HepG2 (cell line): ENCODE measurements at regions not wholly inside any gene's neighbourhood (a gene's known extent, or its start where the extent isn't known, plus 50 kb on each side); places are given as distances from the start of the nearest gene placed in this dataset.

ENCODE experiments used
- ATAC-seq: fragments of 200-7000 bp; cut with Tn5 transposase; 3 replicates; pipeline ENCODE4 v1.9.1; 2020; ENCODE audit warnings: mild to moderate bottlenecking, moderate library complexity
- BruUV-seq: library from RNA; stranded (reverse); fragments of 400-500 nt; replicated peaks from 2 replicates; lab custom pipeline; 2021; lab: Mats Ljungman, UMichigan
- CTCF ChIA-PET: fragments of 300-600 bp; formaldehyde crosslinking; extraction: SDS; loops from one replicate; lab custom pipeline; 2021; ENCODE audit warnings: low total read pairs, inconsistent platforms, low intra/inter-chr PET ratio; lab: Yijun Ruan, JAX
- POLR2A ChIA-PET: fragments of 350-600 bp; sonication (Branson Sonifier 250); formaldehyde crosslinking; loops from one replicate; lab custom pipeline; 2020; ENCODE audit warnings: antibody characterized with exemption, inconsistent platforms; lab: Yijun Ruan, JAX
- DNase-seq: peaks from one replicate; pipeline ENCODE4 v3.0.0-alpha.2; 2015; ENCODE audit warnings: low spot score
- FAIRE-seq: peaks from 3 replicates; lab custom pipeline; 2011; peaks lifted over from hg19 to GRCh38; lab: Jason Lieb, UNC
- H2AFZ ChIP-seq: one replicate; pipeline ENCODE4 v1.6.1; 2011; ENCODE audit warnings: low read length, inconsistent platforms
- H3K27ac ChIP-seq: fragments of 300-600 bp; 3 replicates; pipeline ENCODE4 v1.8.0; 2011; ENCODE audit warnings: mixed run types, mild to moderate bottlenecking, mixed read lengths, low read length, inconsistent platforms; ENCODE audit not compliant: insufficient read depth; ENCODE audit errors: extremely low read length
- H3K27me3 ChIP-seq, 2 experiments: fragments of 200-600 bp in 1 of 2; 2 replicates in 1 of 2; 3 replicates in 1 of 2; pipeline versions ENCODE4 v1.6.0 to v1.8.0; 2011; ENCODE audit warnings: low read length in 2 of 2, mild to moderate bottlenecking in 2 of 2, moderate library complexity in 2 of 2, inconsistent platforms in 1 of 2; ENCODE audit not compliant: insufficient read depth in 2 of 2, control insufficient read depth in 1 of 2
- H3K36me3 ChIP-seq, 2 experiments: fragments of 200-600 bp in 1 of 2; replicated peaks in 1 of 2; 2 replicates in 1 of 2; 3 replicates in 1 of 2; pipeline versions ENCODE4 v1.5.1 to v1.8.0; 2011; ENCODE audit warnings: low read length in 2 of 2, inconsistent platforms in 1 of 2; ENCODE audit not compliant: insufficient read depth in 2 of 2, control insufficient read depth in 1 of 2
- H3K4me1 ChIP-seq: 2 replicates; pipeline ENCODE4 v1.5.1; 2012; ENCODE audit warnings: low read length, inconsistent platforms; ENCODE audit not compliant: insufficient read depth
- H3K4me2 ChIP-seq: 2 replicates; pipeline ENCODE4 v1.6.0; 2011; ENCODE audit warnings: low read depth, low read length, inconsistent platforms
- H3K4me3 ChIP-seq, 3 experiments: fragments of 200-600 bp in 1 of 3; sonication (generic), shearing (Covaris generic) in 1 of 3; replicated peaks in 1 of 3; 2 replicates each; pipeline ENCODE4 v1.5.1; 2011 to 2016; ENCODE audit warnings: low read length in 3 of 3, inconsistent platforms in 2 of 3, low read depth in 2 of 3, mild to moderate bottlenecking in 2 of 3, control low read depth in 1 of 3, mixed read lengths in 1 of 3; ENCODE audit not compliant: insufficient read depth in 1 of 3
- H3K79me2 ChIP-seq: one replicate; pipeline ENCODE4 v1.6.1; 2011; ENCODE audit warnings: low read length, inconsistent platforms; ENCODE audit not compliant: insufficient read depth
- H3K9ac ChIP-seq: 2 replicates; pipeline ENCODE4 v1.6.0; 2011; ENCODE audit warnings: mild to moderate bottlenecking, low read depth, low read length, inconsistent platforms; ENCODE audit not compliant: insufficient read depth
- H3K9me3 ChIP-seq: 2 replicates; pipeline ENCODE4 v1.5.1; 2012; ENCODE audit warnings: mild to moderate bottlenecking, low read length
- H4K20me1 ChIP-seq: 2 replicates; pipeline ENCODE4 v1.6.0; 2011; ENCODE audit warnings: inconsistent platforms, mild to moderate bottlenecking, low read length, moderate library complexity; ENCODE audit not compliant: insufficient read depth
- ADNP ChIP-seq: sonication (generic); formaldehyde crosslinking; IDR thresholded peaks from 2 replicates; pipeline ENCODE4 v1.4.0; 2020; ENCODE audit warnings: missing genetic modification reagents
- E2F2 ChIP-seq: sonication (generic); formaldehyde crosslinking; IDR thresholded peaks from 2 replicates; pipeline ENCODE4 v1.4.0; 2020; ENCODE audit warnings: missing genetic modification reagents, borderline replicate concordance
- EED ChIP-seq: sonication (generic); formaldehyde crosslinking; IDR thresholded peaks from 2 replicates; pipeline ENCODE4 v1.5.0; 2020; ENCODE audit warnings: mild to moderate bottlenecking, missing genetic modification reagents
- EZH2 ChIP-seq: conservative IDR thresholded peaks from 2 replicates; pipeline ENCODE4 v1.6.1; 2012; ENCODE audit warnings: mild to moderate bottlenecking, low read depth, low read length, moderate library complexity
- HINFP ChIP-seq: sonication (generic); formaldehyde crosslinking; IDR thresholded peaks from 2 replicates; pipeline ENCODE4 v1.4.0; 2020; ENCODE audit warnings: low read depth, mild to moderate bottlenecking, missing genetic modification reagents
- NBN ChIP-seq: fragments of 450-650 bp; conservative IDR thresholded peaks from 2 replicates; pipeline ENCODE4 v1.6.1; 2017
- REL ChIP-seq: sonication (generic); formaldehyde crosslinking; conservative IDR thresholded peaks from 2 replicates; pipeline ENCODE4 v1.8.0; 2022; ENCODE audit warnings: mild to moderate bottlenecking, missing genetic modification reagents, moderate library complexity
- YEATS2 ChIP-seq: sonication (generic); formaldehyde crosslinking; IDR thresholded peaks from 2 replicates; pipeline ENCODE4 v1.4.0; 2020; ENCODE audit warnings: missing genetic modification reagents, borderline replicate concordance
- ZFP91 ChIP-seq: sonication (generic); formaldehyde crosslinking; IDR thresholded peaks from 2 replicates; pipeline ENCODE4 v1.9.0; 2022; ENCODE audit warnings: missing genetic modification reagents, mild to moderate bottlenecking, borderline replicate concordance
- ZNF407 ChIP-seq: sonication (generic); formaldehyde crosslinking; IDR thresholded peaks from one replicate; pipeline ENCODE4 v1.5.1; 2020; ENCODE audit warnings: mild to moderate bottlenecking, missing genetic modification reagents; ENCODE audit errors: not compliant biosample characterization
- ZNF780A ChIP-seq: sonication (generic); formaldehyde crosslinking; IDR thresholded peaks from 2 replicates; pipeline ENCODE4 v1.8.0; 2022; ENCODE audit warnings: mild to moderate bottlenecking, missing genetic modification reagents, moderate library complexity
- ZNF839 ChIP-seq: sonication (generic); formaldehyde crosslinking; IDR thresholded peaks from 2 replicates; pipeline ENCODE4 v1.4.0; 2020; ENCODE audit warnings: missing genetic modification reagents, mild to moderate bottlenecking, borderline replicate concordance
- WGBS: methylation state at CpG from one replicate; pipeline ENCODE4 v1.1.6; 2017; ENCODE audit warnings: low lambda C conversion rate; 5-methylcytosine and 5-hydroxymethylcytosine counted together
- in situ Hi-C: cut with HindIII; loops from 2 replicates; pipeline ENCODE4 v1.10.0; 2017; ENCODE audit warnings: low pct_unique_long_range_greater_than_20kb; ENCODE audit not compliant: extremely low pct_ligation_motif_present
- intact Hi-C: fragments of 100-400 bp; cut with micrococcal nuclease; formaldehyde crosslinking; loops from one replicate; pipeline ENCODE4 v1.10.0; 2022; ENCODE audit not compliant: unreplicated experiment

- no peaks in the 10 kb centered on the region for H3K79me2 ChIP-seq
- intact Hi-C loops (no loop called here), in situ Hi-C loops (no loop called here)
- no peaks in the 10 kb centered on the region for H3K4me1 ChIP-seq
- POLR2A ChIA-PET: no interaction called here
- ATAC-seq: no peak
- FAIRE-seq: no peak
- CTCF ChIA-PET: no interaction called here
- no TSS peak for BruUV-seq
- no peak overlapping the region for H3K4me2 ChIP-seq
- no peak overlapping the region for H2AFZ ChIP-seq
- no peaks in the 10 kb centered on the region for H3K9me3 ChIP-seq
- no peaks in the 10 kb centered on the region for H4K20me1 ChIP-seq
- H3K27me3 ChIP-seq: no peaks in the 10 kb centered on the region
- 0% methylated on average over 2 of the region's 2 CpGs for WGBS
- H3K9ac ChIP-seq: no peak overlapping the region
- no peak overlapping the region for H3K4me3 ChIP-seq
- H3K36me3 ChIP-seq: no peaks in the 10 kb centered on the region
- DNase-seq: no peak
- no peak overlapping the region for H3K27ac ChIP-seq
- TF ChIP-seq HINFP (CRISPR knock-in tag): no peak
- TF ChIP-seq E2F2 (CRISPR knock-in tag): no peak
- no peak for TF ChIP-seq ZNF839 (CRISPR knock-in tag)
- no peak for TF ChIP-seq ZNF780A
- no peak for TF ChIP-seq NBN
- TF ChIP-seq ADNP (CRISPR knock-in tag): no peak
- no peak for TF ChIP-seq EED (CRISPR knock-in tag)
- no peak for TF ChIP-seq ZNF407 (CRISPR knock-in tag)
- no peak for TF ChIP-seq EZH2
- no peak for TF ChIP-seq YEATS2 (CRISPR knock-in tag)
- TF ChIP-seq REL (CRISPR knock-in tag): no peak
- no peak for TF ChIP-seq ZFP91
Measured at GRCh38 chr4:82136161-82136801, 237.5 kb downstream of the HNRNPD start.
